ENCODE measurements at regions not wholly inside any gene's neighbourhood (a gene's known extent, or its start where the extent isn't known, plus 50 kb on each side); places are given as distances from the start of the nearest gene placed in this dataset.

GRCh38 chr3:83913381-83913780, 1045.4 kb upstream of the CADM2 start:
- in situ Hi-C loops (cut with MboI; ENCODE audit: low sequenced_read_pairs in 4 of 4), result no loop called here
- intact Hi-C loops (cut with DNase I; ENCODE audit: low total_unique reads), result no loop called here
- ATAC-seq, result no peak
- no peak for DNase-seq
- Histone ChIP-seq H3K4me1 (no peaks in the 10 kb centered on the region), H3K36me3 (no peaks in the 10 kb centered on the region), H3K4me3 (no peak overlapping the region), H3K9me3 (no peaks in the 10 kb centered on the region), H3K27ac (no peak overlapping the region), H3K27me3 (no peaks in the 10 kb centered on the region)
- TF ChIP-seq CTCF (IDR thresholded peaks at IDR 0.05 in 4 of 5, conservative IDR thresholded peaks at IDR 0.05 in 1 of 5) (no peak), POLR2A (IDR thresholded peaks at IDR 0.05) (no peak)

- DNase-seq, result no peak
- H3K27ac ChIP-seq, result no peak overlapping the region
- no peak for ATAC-seq
- in situ Hi-C loops (cut with MboI; ENCODE audit: low sequenced_read_pairs in 4 of 4) (no loop called here), intact Hi-C loops (cut with DNase I; ENCODE audit: low total_unique reads) (no loop called here)
- no peaks in the 10 kb centered on the region for H3K4me1 ChIP-seq
- TF ChIP-seq POLR2A (IDR thresholded peaks at IDR 0.05) (no peak), CTCF (IDR thresholded peaks at IDR 0.05 in 4 of 5, conservative IDR thresholded peaks at IDR 0.05 in 1 of 5) (no peak)
- no peaks in the 10 kb centered on the region for H3K36me3 ChIP-seq
- no peak overlapping the region for H3K4me3 ChIP-seq
- H3K9me3 ChIP-seq, result peaks cover 0 to 6% (median 0%) of the 10 kb centered on the region in 3 donors
- H3K27me3 ChIP-seq, result no peaks in the 10 kb centered on the region
Observed at GRCh38 chr3:83926291-83926690, 1032.5 kb upstream of the CADM2 start.

- Histone ChIP-seq H3K36me3 (no peaks in the 10 kb centered on the region), H3K27ac (no peak overlapping the region), H3K27me3 (no peaks in the 10 kb centered on the region), H3K9me3 (peaks cover 0 to 6% (median 0%) of the 10 kb centered on the region in 3 donors), H3K4me3 (no peak overlapping the region), H3K4me1 (no peaks in the 10 kb centered on the region)
- TF ChIP-seq CTCF (IDR thresholded peaks at IDR 0.05 in 4 of 5, conservative IDR thresholded peaks at IDR 0.05 in 1 of 5), result no peak
- TF ChIP-seq POLR2A (IDR thresholded peaks at IDR 0.05), result no peak
- in situ Hi-C loops (cut with MboI; ENCODE audit: low sequenced_read_pairs in 4 of 4) (no loop called here), intact Hi-C loops (cut with DNase I; ENCODE audit: low total_unique reads) (no loop called here)
- no peak for DNase-seq
- no peak for ATAC-seq
Observed at GRCh38 chr3:83928391-83928790, 1030.4 kb upstream of the CADM2 start.

- ATAC-seq (no peak), DNase-seq (no peak)
- Histone ChIP-seq H3K9me3 (peaks cover 0 to 6% (median 0%) of the 10 kb centered on the region in 3 donors), H3K4me1 (no peaks in the 10 kb centered on the region), H3K27me3 (no peaks in the 10 kb centered on the region), H3K27ac (no peak overlapping the region), H3K4me3 (no peak overlapping the region), H3K36me3 (no peaks in the 10 kb centered on the region)
- no peak for TF ChIP-seq POLR2A (IDR thresholded peaks at IDR 0.05)
- TF ChIP-seq CTCF (IDR thresholded peaks at IDR 0.05 in 4 of 5, conservative IDR thresholded peaks at IDR 0.05 in 1 of 5), result no peak
- in situ Hi-C loops (cut with MboI; ENCODE audit: low sequenced_read_pairs in 4 of 4), result no loop called here
- intact Hi-C loops (cut with DNase I; ENCODE audit: low total_unique reads), result no loop called here
Observed at GRCh38 chr3:83928903-83929302, 1029.9 kb upstream of the CADM2 start.

All from gastrocnemius medialis (tissue), 4 donors.